OCI-LY3 (cell line): ENCODE measurements at regions not wholly inside any gene's neighbourhood (a gene's known extent, or its start where the extent isn't known, plus 50 kb on each side); places are given as distances from the start of the nearest gene placed in this dataset.

Experiments
- EZH2phosphoT487 ChIP-seq: fragments of 200-600 bp; shearing (Covaris generic); IDR thresholded peaks from 2 replicates; pipeline ENCODE4 v1.6.1; 2018; ENCODE audit warnings: antibody characterized with exemption, mixed run types, low read depth
- TF ChIP-seq, protein P1 (sequence below): fragments of 200-600, 300-600 bp; sonication (generic); IDR thresholded peaks from 2 replicates; pipeline ENCODE4 v1.5.1; 2014; ENCODE audit warnings: antibody characterized with exemption, low read length, low read depth

GRCh38 chr2:67670747-67671183, 273.6 kb downstream of the ETAA1 start:
- TF ChIP-seq EZH2phosphoT487: no peak
- TF ChIP-seq, protein P1, sequence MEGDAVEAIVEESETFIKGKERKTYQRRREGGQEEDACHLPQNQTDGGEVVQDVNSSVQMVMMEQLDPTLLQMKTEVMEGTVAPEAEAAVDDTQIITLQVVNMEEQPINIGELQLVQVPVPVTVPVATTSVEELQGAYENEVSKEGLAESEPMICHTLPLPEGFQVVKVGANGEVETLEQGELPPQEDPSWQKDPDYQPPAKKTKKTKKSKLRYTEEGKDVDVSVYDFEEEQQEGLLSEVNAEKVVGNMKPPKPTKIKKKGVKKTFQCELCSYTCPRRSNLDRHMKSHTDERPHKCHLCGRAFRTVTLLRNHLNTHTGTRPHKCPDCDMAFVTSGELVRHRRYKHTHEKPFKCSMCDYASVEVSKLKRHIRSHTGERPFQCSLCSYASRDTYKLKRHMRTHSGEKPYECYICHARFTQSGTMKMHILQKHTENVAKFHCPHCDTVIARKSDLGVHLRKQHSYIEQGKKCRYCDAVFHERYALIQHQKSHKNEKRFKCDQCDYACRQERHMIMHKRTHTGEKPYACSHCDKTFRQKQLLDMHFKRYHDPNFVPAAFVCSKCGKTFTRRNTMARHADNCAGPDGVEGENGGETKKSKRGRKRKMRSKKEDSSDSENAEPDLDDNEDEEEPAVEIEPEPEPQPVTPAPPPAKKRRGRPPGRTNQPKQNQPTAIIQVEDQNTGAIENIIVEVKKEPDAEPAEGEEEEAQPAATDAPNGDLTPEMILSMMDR: no peak
